Upper lobe of right lung (tissue), 1 donor: ENCODE measurements at regions not wholly inside any gene's neighbourhood (a gene's known extent, or its start where the extent isn't known, plus 50 kb on each side); places are given as distances from the start of the nearest gene placed in this dataset.

Experiments
- ATAC-seq: fragments of 200-7000 bp; cut with Tn5 transposase; one replicate; pipeline ENCODE4 v1.9.1; 2020; ENCODE audit warnings: mild to moderate bottlenecking, moderate library complexity
- DNase-seq: peaks from one replicate; pipeline ENCODE4 v3.0.0-alpha.2; 2020
- H3K27ac ChIP-seq: fragments of 200-600 bp; one replicate; pipeline ENCODE4 v1.8.0; 2022
- H3K27me3 ChIP-seq: fragments of 200-600 bp; one replicate; pipeline ENCODE4 v1.8.0; 2022; ENCODE audit warnings: mild to moderate bottlenecking
- H3K36me3 ChIP-seq: fragments of 200-600 bp; one replicate; pipeline ENCODE4 v1.8.0; 2022
- H3K4me1 ChIP-seq: fragments of 200-600 bp; one replicate; pipeline ENCODE4 v1.8.0; 2022
- H3K4me3 ChIP-seq: fragments of 200-600 bp; one replicate; pipeline ENCODE4 v1.8.0; 2022; ENCODE audit warnings: mild to moderate bottlenecking
- H3K9me3 ChIP-seq: fragments of 200-600 bp; one replicate; pipeline ENCODE4 v1.8.0; 2022
- intact Hi-C: fragments of 100-400 bp; cut with DNase I; formaldehyde crosslinking; loops from one replicate; pipeline ENCODE4 v1.11.0; 2022
- TF ChIP-seq, protein P1 (sequence below): fragments of 200-600 bp; IDR thresholded peaks from one replicate; pipeline ENCODE4 v1.8.0; 2022; ENCODE audit warnings: antibody characterized with exemption
- donor health status: DM: no; HTN: yes; CAD: no; lungs with severe emphysema.

DNA sequence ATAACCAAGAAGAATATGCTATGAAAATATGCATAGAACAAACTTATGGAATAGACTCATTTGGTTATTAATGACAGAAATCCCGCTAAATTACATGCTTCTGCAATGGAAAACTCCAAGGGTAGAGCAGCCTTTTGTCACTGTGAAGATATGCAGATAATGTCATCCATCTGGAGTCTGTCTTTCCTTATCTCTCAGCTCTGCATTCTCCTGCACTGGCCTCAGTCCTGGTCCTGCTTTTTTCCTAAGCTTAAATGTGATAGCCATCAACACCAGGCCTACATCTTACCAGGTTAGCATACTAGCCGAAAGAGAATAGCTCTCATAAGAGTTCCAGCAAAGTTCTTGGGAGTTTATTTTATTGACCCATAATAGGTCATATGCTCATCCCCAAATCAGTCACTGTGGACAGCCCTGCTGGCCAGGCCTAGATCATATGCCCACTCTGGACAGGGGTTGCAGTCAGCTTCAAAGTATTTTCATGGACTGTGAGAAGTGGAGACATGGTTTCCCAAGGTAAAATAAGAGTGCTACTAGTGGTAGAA is 86.5 kb upstream of the LEF1 start:
- no peaks in the 10 kb centered on the region for H3K36me3 ChIP-seq
- H3K9me3 ChIP-seq, result no peaks in the 10 kb centered on the region
- TF ChIP-seq, protein P1, sequence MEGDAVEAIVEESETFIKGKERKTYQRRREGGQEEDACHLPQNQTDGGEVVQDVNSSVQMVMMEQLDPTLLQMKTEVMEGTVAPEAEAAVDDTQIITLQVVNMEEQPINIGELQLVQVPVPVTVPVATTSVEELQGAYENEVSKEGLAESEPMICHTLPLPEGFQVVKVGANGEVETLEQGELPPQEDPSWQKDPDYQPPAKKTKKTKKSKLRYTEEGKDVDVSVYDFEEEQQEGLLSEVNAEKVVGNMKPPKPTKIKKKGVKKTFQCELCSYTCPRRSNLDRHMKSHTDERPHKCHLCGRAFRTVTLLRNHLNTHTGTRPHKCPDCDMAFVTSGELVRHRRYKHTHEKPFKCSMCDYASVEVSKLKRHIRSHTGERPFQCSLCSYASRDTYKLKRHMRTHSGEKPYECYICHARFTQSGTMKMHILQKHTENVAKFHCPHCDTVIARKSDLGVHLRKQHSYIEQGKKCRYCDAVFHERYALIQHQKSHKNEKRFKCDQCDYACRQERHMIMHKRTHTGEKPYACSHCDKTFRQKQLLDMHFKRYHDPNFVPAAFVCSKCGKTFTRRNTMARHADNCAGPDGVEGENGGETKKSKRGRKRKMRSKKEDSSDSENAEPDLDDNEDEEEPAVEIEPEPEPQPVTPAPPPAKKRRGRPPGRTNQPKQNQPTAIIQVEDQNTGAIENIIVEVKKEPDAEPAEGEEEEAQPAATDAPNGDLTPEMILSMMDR, result no peak
- no peak for DNase-seq
- no peak overlapping the region for H3K27ac ChIP-seq
- intact Hi-C loops, result no loop called here
- no peaks in the 10 kb centered on the region for H3K27me3 ChIP-seq
- no peak overlapping the region for H3K4me3 ChIP-seq
- H3K4me1 ChIP-seq, result no peaks in the 10 kb centered on the region
- ATAC-seq, result no peak

DNA sequence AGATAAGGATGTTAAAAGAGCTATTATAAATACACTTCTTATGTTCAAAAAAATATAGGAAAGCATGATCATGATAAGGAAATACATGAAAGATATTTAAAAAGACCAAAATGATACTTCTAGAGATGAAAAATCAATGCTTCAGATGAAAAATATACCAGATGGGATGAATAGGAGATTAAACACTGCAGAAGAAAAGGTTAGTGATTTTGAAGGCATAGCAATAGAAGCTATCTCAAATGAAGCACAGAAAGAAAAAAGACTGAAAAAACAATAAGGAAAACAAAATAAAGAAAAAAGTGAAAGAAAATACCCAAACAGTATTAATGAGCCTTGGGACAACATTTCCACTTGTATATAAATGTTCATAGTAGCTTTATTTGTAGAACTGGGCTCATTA is 80.7 kb upstream of the LEF1 start:
- TF ChIP-seq, protein P1, result no peak
- H3K9me3 ChIP-seq, result no peaks in the 10 kb centered on the region
- intact Hi-C loops, result no loop called here
- no peak for DNase-seq
- no peaks in the 10 kb centered on the region for H3K4me1 ChIP-seq
- no peak overlapping the region for H3K27ac ChIP-seq
- no peak for ATAC-seq
- H3K36me3 ChIP-seq, result no peaks in the 10 kb centered on the region
- no peaks in the 10 kb centered on the region for H3K27me3 ChIP-seq
- H3K4me3 ChIP-seq, result no peak overlapping the region

DNA sequence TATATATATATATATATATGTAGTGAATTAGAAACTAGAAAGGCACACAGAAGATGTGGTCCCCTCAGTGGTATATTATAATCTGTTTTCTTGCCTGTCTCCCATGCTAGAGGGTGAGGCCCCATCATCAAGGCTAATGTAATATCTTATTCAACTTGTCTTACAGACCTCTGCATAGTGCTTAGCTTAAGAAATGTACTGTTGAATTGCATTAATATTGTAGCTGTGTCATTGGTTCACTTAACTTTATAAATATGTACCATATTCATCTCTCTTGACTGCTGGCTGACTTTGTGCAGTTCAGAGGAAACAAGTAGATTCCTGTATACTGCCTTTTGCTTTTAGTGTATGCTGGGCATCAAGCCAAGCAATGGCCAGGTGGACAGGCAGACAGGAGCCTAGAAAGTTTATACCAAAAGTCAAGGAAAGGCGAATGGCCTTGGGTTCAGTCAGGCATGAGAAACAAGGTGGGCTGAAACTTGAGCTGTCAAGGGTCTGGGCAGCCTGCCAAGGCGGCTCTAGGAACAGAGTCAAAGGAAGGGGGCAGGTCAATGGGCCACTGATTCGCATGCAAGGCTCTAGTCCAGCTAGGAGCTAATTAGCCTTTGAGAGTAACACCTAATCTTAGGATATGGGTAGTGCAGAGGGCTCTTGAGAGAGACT is 78.8 kb upstream of the LEF1 start:
- Histone ChIP-seq H3K4me1 (no peaks in the 10 kb centered on the region), H3K36me3 (no peaks in the 10 kb centered on the region), H3K27me3 (no peaks in the 10 kb centered on the region), H3K4me3 (no peak overlapping the region), H3K27ac (no peak overlapping the region), H3K9me3 (no peaks in the 10 kb centered on the region)
- intact Hi-C loops, result no loop called here
- peak; percentile 59 for DNase-seq
- TF ChIP-seq, protein P1, result no peak
- no peak for ATAC-seq

DNA sequence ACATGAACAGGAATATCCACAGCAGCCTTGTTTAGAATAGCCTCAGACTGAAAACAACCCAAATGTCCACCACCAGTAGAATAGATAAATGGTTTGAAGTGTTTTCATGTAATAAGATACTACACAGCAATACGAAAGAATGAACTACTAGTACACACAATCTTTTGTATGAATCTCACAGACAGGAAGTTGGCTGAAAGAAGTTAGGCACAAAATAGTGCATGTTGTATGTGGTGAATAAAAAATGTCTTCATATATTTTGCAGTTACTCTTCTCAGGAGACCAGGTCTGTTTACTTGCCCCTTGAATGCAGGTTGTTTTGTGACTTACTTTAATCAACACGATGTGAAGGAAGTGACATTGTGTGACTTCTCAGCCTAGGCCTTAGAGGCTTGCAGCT is 75.9 kb upstream of the LEF1 start:
- ATAC-seq (no peak), DNase-seq (no peak)
- H3K27ac ChIP-seq, result no peak overlapping the region
- H3K9me3 ChIP-seq, result no peaks in the 10 kb centered on the region
- no peaks in the 10 kb centered on the region for H3K36me3 ChIP-seq
- no peaks in the 10 kb centered on the region for H3K27me3 ChIP-seq
- intact Hi-C loops, result no loop called here
- H3K4me1 ChIP-seq, result no peaks in the 10 kb centered on the region
- TF ChIP-seq, protein P1, result no peak
- no peak overlapping the region for H3K4me3 ChIP-seq

DNA sequence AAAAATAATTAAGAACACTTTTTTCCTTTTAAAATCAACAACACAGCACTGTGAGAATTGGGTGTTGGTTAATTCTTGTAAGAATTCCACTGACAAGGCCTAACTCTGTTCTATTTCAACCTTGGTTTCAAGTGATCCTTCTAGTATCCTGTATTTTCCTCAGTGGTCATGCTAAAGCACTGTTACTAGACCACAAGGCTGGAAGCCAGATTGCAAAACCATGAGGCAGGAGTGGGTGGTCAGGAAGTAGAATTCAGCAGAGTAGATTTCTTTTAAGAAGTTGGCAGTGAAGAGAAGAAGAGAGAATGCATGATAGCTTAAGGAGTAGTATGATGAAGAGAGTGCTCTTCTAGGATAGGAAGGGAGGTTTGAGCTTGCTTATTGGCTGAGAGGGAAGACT is 71.6 kb upstream of the LEF1 start:
- TF ChIP-seq, protein P1, result no peak
- intact Hi-C loops, result no loop called here
- Histone ChIP-seq H3K27ac (no peak overlapping the region), H3K27me3 (no peaks in the 10 kb centered on the region), H3K9me3 (no peaks in the 10 kb centered on the region), H3K36me3 (no peaks in the 10 kb centered on the region), H3K4me3 (no peak overlapping the region), H3K4me1 (no peaks in the 10 kb centered on the region)
- DNase-seq (no peak), ATAC-seq (no peak)

DNA sequence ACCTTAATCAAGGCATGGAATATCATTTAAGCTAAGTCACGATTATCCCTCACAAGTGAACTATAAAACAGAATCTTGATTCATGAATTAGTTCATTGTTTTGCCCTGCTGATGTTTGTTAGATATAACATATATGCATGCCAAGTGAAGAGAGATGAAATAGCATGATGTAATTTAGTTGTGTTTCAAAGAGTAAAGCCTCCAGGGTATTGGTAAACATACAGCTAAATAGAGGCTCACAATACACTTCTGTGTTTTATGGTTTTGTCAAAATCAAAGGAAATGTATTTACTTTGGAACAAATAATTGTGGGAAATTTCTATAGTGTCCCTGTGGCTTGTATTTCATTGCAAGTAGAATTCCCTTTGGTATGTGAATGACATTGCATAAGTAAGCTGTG is 69.0 kb upstream of the LEF1 start:
- H3K4me3 ChIP-seq, result no peak overlapping the region
- H3K9me3 ChIP-seq, result no peaks in the 10 kb centered on the region
- DNase-seq (no peak), ATAC-seq (no peak)
- intact Hi-C loops, result no loop called here
- no peaks in the 10 kb centered on the region for H3K27me3 ChIP-seq
- TF ChIP-seq, protein P1, result no peak
- H3K36me3 ChIP-seq, result no peaks in the 10 kb centered on the region
- H3K27ac ChIP-seq, result no peak overlapping the region
- no peaks in the 10 kb centered on the region for H3K4me1 ChIP-seq
